ENCODE measurements at regions not wholly inside any gene's neighbourhood (a gene's known extent, or its start where the extent isn't known, plus 50 kb on each side); places are given as distances from the start of the nearest gene placed in this dataset.

DNA sequence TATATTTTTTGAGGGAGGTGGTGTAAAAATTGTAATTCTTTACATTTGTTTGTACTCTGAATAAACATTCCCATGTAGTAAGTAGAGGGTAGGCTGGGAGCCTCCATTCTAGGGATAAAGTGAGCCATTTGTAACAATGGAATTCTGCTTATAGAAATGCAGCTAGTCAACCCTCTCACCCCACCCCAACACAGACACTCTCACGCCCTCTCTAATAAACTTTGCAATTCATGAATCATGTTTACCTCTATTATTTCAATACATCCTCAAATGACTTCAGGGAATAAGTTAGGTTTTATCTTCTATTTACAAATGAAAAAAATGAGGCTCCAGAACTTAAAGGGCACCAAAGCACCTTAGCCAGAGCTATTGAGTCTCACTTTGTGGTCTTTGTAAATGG lies 56.5 kb upstream of the PDZRN3 start:
- DNase-seq: no peak

DNA sequence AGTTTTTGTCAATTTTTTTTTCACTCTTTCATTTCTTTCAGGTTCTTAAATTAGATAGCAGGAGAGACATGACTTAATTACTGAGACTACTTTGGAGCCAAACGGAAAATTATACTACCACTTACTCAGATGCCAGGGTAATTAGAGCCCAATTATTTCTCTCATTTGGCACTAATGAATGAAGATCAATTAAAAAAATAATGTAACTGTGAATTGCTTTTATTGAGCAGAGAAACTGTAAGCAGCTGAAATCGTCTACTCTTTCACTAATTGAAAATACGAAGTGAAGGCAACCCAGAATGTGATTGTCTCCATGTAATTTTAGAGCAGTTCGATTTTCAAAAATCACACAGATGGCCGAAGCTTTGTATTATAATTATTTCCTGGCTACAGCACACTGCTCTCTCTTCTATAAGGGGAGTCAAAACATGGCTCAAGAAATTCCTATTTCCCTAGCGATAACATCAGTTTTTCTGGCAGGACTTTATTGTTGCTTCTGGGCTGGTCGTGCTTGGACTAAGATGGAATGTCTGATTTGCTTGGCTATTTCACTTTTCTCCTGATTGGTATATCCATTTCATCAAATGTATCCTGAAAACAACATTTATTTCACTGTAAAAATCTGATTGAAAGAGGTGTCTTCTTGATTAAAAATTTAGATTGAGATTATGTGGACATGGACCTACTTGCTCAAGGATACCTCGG lies 55.8 kb upstream of the PDZRN3 start:
- DNase-seq: no peak

DNA sequence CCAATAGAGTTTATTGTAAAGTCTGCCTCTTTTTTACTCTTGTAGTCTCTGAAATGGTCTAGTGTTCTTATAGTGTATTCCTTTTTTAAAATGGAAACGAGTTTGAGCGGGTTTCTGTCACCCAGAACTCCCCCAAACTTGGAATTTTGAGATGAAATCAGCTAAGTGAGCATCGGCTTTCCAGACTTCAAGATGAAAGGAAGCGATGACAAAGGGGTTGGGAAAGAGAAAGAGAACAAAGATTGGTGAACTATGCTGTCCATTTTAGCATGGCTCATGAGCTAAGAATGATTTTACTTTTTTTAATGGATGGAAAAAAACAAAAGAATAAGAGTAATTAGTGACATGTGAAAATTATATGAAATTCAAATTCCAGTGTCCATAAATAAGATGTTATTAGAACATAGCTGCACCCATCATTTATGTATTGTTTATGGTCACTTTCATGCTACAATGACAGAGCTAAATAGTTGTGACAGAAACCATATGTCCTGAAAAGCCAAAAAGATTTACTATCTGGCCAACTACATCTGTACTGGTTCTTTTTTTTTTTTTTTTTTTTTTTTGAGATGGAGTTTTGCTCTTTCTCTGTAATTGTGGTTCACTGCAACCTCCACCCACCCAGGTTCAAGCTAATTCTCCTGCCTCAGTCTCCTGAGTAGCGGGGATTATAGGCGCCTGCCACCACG lies 52.7 kb upstream of the PDZRN3 start:
- no peak for DNase-seq
